ENCODE measurements at regions not wholly inside any gene's neighbourhood (a gene's known extent, or its start where the extent isn't known, plus 50 kb on each side); places are given as distances from the start of the nearest gene placed in this dataset.

DNA sequence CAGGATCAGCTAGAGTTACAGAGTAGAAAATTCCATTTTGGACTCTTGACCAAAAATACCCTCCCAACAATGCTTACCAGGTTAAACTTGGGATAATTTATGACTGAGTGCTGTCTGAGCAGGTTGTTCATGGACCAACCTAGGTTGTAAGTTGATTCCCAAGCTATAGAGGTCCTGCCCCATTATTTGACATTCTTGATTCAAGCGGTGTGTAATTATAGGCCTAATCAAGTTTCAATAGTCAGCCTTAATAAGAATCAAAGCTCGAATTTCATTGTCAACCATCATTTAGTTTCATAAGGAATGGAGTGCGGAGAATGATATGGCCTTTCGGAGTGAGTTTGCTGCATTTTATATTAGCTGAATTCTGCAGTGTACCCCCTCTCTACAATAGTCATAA, 152.8 kb upstream of the FIGN start:
- Histone ChIP-seq H3K4me3 (no peak overlapping the region), H3K36me3 (no peaks in the 10 kb centered on the region), H3K9me3 (no peaks in the 10 kb centered on the region), H3K27ac (replicated peaks in 1 of 4) (no peak overlapping the region), H3K27me3 (no peaks in the 10 kb centered on the region), H3K4me1 (no peaks in the 10 kb centered on the region)
- TF ChIP-seq, protein P1, sequence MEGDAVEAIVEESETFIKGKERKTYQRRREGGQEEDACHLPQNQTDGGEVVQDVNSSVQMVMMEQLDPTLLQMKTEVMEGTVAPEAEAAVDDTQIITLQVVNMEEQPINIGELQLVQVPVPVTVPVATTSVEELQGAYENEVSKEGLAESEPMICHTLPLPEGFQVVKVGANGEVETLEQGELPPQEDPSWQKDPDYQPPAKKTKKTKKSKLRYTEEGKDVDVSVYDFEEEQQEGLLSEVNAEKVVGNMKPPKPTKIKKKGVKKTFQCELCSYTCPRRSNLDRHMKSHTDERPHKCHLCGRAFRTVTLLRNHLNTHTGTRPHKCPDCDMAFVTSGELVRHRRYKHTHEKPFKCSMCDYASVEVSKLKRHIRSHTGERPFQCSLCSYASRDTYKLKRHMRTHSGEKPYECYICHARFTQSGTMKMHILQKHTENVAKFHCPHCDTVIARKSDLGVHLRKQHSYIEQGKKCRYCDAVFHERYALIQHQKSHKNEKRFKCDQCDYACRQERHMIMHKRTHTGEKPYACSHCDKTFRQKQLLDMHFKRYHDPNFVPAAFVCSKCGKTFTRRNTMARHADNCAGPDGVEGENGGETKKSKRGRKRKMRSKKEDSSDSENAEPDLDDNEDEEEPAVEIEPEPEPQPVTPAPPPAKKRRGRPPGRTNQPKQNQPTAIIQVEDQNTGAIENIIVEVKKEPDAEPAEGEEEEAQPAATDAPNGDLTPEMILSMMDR (IDR thresholded peaks at IDR 0.05), result no peak
- TF ChIP-seq EP300 (IDR thresholded peaks at IDR 0.05) (no peak), POLR2A (IDR thresholded peaks at IDR 0.05; ENCODE audit: low read depth) (no peak)
- intact Hi-C loops (cut with DNase I), result no loop called here
- 86% methylated on average over 4 of the region's 4 CpGs for WGBS
- DNase-seq (ENCODE audit: extremely low spot score), result no peak

DNA sequence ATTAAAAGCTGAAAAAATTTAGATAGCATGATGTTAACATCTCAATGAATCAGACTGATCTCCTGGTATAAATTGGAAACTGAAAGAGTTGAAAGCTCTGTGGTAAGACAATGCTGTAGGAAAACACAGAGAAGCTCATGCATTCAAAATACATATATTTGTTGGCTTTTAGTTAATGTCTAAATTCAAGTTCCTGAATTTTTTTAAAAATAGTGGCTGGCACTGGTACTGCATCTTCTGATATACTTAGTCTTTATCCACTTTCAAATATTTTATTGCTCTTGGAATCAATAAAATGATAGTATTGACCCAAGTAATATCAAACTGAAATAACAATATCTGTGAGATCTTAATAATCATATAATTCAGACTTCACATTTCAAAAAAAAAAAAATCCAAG, 151.4 kb upstream of the FIGN start:
- Histone ChIP-seq H3K36me3 (no peaks in the 10 kb centered on the region), H3K27ac (replicated peaks in 1 of 4) (no peak overlapping the region), H3K4me3 (no peak overlapping the region), H3K27me3 (no peaks in the 10 kb centered on the region), H3K9me3 (no peaks in the 10 kb centered on the region), H3K4me1 (no peaks in the 10 kb centered on the region)
- no peak for DNase-seq (ENCODE audit: extremely low spot score)
- TF ChIP-seq POLR2A (IDR thresholded peaks at IDR 0.05; ENCODE audit: low read depth) (no peak), EP300 (IDR thresholded peaks at IDR 0.05) (no peak), POLR2AphosphoS5 (IDR thresholded peaks at IDR 0.05) (no peak)
- TF ChIP-seq, protein P1 (IDR thresholded peaks at IDR 0.05), result peak in 1 of 3 experiments; percentile 35
- intact Hi-C loops (cut with DNase I), result no loop called here

DNA sequence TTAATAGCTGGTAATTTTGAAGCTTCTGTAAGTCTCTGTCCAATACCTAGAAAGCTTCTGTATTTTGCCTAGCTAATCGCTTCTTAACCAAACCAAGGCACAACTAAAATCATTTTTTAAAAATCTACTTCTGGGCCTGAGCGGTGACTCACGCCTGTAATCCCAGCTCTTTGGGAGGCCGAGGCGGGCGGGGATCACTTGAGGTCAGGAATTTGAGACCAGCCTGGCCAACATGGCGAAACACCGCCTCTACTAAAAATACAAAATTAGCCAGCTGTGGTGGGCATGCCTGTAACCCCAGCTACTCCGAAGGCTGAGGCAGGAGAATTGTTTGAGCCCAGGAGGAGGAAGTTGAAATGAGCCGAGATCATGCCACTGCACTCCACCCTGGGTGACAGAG, 148.6 kb upstream of the FIGN start:
- intact Hi-C loops (cut with DNase I), result no loop called here

DNA sequence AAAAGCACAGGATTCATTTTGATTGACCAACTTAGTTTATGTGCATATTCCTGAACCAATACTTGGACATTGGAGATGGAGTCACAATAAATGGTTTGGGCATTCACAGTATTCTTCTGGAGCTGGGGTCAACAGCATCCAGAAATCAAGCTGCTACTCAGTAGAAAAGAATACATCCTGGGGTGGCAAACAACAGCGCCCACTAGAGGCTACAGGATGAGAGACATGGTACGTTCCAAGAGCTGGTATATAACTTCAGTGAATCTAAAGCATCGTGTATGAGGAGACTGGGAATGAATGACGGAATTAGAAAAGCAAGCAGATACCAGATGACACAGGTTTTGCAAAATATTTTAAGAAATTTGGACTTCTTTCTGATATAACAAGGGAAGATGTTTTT, 142.9 kb upstream of the FIGN start:
- no peak overlapping the region for H3K27ac ChIP-seq (replicated peaks in 1 of 4)
- H3K9me3 ChIP-seq, result no peaks in the 10 kb centered on the region
- H3K4me1 ChIP-seq, result peaks cover 0 to 7% (median 4%) of the 10 kb centered on the region in 4 donors
- TF ChIP-seq, protein P1 (IDR thresholded peaks at IDR 0.05), result peak in 2 of 3 experiments; percentile 4 to 22
- no peak for TF ChIP-seq POLR2A (IDR thresholded peaks at IDR 0.05; ENCODE audit: low read depth)
- WGBS, result 75% methylated on average over 4 of the region's 4 CpGs
- intact Hi-C loops (cut with DNase I), result no loop called here
- no peak overlapping the region for H3K4me3 ChIP-seq
- H3K27me3 ChIP-seq, result no peaks in the 10 kb centered on the region
- H3K36me3 ChIP-seq, result no peaks in the 10 kb centered on the region
- no peak for DNase-seq (ENCODE audit: extremely low spot score)

More for the DNA sequence above, 148.6 kb upstream of the FIGN start:
- no peak for DNase-seq (ENCODE audit: extremely low spot score)
- no peaks in the 10 kb centered on the region for H3K4me1 ChIP-seq
- H3K27me3 ChIP-seq, result no peaks in the 10 kb centered on the region
- TF ChIP-seq, protein P1 (IDR thresholded peaks at IDR 0.05), result no peak
- TF ChIP-seq POLR2A (IDR thresholded peaks at IDR 0.05; ENCODE audit: low read depth), result no peak
- no peak for TF ChIP-seq EP300 (IDR thresholded peaks at IDR 0.05)
- no peak for TF ChIP-seq POLR2AphosphoS5 (IDR thresholded peaks at IDR 0.05)
- H3K36me3 ChIP-seq, result no peaks in the 10 kb centered on the region
- H3K9me3 ChIP-seq, result no peaks in the 10 kb centered on the region
- no peak overlapping the region for H3K4me3 ChIP-seq
- WGBS, result 96% methylated on average over 10 of the region's 10 CpGs
- no peak overlapping the region for H3K27ac ChIP-seq (replicated peaks in 1 of 4)

DNA sequence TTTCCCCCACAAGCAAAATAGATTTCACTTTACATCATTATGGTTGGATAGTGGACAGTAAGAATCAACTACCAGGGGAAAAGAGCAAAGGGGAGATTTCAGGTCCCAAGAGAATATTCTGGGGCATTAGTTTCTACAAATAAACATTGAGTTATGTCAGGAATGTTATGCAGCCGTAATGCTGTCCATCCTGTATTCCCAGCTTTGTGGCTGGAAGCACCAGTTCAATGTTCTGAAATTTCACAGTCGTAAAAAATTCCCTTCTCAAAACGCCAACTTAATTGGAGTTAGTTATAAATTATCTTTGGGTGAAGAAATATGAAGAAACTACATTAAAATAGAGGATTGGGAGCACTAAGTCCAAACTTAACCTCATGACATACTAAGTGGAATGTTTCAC, 141.5 kb upstream of the FIGN start:
- intact Hi-C loops (cut with DNase I), result no loop called here
- Histone ChIP-seq H3K36me3 (no peaks in the 10 kb centered on the region), H3K4me3 (no peak overlapping the region), H3K4me1 (peaks cover 0 to 7% (median 4%) of the 10 kb centered on the region in 4 donors), H3K9me3 (no peaks in the 10 kb centered on the region), H3K27me3 (no peaks in the 10 kb centered on the region), H3K27ac (replicated peaks in 1 of 4) (no peak overlapping the region)
- 32% methylated on average over 3 of the region's 3 CpGs for WGBS
- no peak for DNase-seq (ENCODE audit: extremely low spot score)
- TF ChIP-seq POLR2AphosphoS5 (IDR thresholded peaks at IDR 0.05) (no peak), EP300 (IDR thresholded peaks at IDR 0.05) (no peak), POLR2A (IDR thresholded peaks at IDR 0.05; ENCODE audit: low read depth) (no peak)
- TF ChIP-seq, protein P1 (IDR thresholded peaks at IDR 0.05), result no peak

Measured in esophagus muscularis mucosa (tissue), 4 donors.